Kidney glomerular epithelial cell (primary cell): ENCODE measurements at regions not wholly inside any gene's neighbourhood (a gene's known extent, or its start where the extent isn't known, plus 50 kb on each side); places are given as distances from the start of the nearest gene placed in this dataset.

Experiments
- DNase-seq: peaks from one replicate; lab custom pipeline; 2025; lab: John Stamatoyannopoulos, UW

DNA sequence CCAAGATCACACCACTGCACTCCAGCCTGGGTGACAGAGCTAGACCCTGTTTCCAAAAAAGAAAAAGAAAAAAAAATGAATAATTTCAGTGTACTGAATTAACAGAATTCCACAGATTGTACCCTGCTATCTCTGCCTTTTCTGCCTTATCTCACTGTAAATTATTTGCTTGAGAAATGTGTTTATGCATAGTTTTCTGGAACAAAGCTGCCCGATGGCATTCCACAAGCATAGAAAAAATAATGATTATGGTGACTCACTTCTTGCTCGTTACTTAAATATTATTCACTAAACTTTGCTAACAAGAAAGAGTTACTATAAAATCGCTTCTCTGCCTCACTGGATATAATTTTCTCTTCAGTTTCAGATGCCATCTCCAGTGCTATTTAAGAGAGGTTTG, 88.7 kb upstream of the FAM169A start:
- DNase-seq = peak; percentile 56

DNA sequence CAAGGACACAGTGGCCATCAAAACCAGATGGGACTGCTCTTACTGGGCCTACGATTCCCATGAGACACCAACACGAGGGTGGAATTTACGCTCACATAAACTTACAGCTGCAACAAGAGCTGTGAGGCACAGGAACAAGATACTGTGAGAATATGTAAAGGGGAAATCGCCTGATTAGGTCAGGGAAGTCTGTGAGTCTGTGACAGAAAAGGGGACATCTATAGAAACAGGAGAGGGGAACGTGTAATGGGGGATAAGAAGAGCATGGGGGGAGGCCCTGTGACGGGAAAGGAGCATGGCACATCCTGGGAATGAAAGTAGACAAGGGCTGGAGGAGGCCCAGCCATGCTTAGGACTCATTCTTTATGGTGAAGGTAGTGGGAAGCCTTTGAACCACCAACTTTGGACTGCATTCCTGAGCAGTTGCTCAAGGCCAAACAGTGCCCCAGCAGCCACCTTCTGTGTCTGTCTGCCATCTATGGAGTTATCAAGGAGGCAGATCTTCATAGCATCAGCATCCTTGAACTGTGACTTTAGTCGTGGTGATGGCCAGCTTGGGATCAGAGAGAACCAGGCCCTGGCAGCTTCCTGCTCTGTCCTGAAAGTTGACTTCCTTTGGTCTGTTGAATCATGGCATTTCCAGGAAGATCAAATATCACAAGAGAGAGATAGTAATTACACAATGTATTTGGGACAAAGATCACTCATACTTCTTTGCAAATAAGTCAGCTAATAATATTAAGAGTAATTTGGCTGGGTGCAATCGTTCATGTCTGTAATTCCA, 87.9 kb upstream of the FAM169A start:
- DNase-seq = peak; percentile 71

DNA sequence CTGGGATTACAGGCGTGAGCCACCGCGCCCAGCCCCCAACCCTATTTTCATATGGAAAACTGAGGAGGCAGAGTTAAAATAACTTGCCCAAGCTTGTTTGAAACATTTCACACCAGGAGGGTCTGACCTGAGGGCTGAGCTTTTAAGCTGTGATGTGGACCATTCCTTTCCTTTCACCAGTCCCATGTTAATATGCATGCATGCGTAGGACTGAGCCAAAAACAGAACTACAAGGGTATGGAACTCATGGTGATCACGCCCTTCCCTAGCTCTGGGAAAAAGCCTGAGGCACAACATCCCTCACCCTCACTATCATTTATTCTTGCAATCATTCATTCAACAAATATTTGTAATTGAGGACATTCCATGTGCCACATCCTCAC, 87.4 kb upstream of the FAM169A start:
- no peak for DNase-seq

DNA sequence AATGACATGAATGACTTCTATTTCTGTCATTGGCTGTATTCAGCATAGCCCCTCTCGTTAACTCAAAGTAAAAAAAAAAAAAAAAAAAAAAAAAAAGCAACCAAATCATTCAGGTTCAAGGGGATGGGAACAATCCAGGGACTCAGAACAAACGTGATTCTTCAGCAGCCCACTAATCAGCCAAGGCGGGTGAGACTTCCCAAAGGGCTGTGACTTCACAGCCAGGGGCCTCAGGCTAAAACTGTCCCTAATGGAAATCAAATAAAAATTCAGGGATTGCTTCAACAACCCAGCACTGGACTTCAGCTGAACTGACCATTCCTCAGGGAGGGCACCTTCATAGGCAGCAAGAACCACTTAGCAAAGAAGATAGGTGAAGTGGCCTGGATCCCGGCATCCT, 86.2 kb upstream of the FAM169A start:
- no peak for DNase-seq

DNA sequence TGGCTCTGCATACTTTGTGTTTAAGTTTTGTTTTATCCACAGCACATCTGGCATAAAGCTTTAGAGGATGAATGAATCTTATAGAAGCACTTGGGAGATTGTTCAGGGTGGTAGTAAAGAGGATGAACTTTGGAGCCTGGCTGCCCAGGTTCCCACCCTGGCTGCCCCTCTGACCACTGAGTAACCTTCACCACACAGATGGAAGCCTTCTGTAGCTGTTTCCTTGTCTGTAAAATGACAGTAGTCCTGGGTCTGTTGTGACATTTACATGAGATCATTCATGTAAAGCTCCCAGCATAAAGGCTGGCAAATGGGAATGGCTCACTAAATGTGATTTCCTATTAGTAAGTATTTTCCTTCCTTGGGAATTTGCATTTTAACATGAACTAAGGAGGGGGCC, 85.7 kb upstream of the FAM169A start:
- DNase-seq = no peak

DNA sequence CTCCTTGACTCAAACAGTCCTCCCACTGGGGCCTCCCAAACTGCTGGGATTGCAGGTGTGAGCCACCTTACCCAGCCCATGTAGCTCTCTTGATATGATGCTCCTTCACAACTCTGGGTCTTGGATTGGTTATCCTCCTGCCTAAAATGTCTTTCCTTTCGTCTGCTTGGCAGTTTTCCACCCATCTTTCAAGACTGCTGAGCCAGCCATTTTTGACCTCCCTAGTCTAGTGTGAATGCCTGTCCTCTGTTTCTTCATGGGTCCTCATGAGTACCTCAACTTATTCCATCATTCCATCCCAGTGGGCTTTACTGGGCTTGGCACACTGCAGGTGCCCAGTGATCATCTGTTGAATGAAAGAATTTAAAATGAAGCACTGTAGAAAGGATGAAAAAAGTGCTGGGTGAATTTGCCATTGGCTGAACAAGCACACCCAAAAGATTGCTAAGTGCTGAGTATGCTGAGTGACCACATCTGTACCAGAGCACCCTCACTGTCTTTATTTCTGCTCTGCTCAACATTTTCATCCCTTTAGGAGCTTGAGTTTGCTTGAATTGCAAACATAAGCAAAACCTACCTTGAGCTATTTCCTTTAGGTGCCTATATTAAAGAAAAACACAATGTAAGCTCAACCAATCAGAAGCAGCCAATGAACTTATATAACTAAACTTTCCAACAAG, 84.8 kb upstream of the FAM169A start:
- no peak for DNase-seq

DNA sequence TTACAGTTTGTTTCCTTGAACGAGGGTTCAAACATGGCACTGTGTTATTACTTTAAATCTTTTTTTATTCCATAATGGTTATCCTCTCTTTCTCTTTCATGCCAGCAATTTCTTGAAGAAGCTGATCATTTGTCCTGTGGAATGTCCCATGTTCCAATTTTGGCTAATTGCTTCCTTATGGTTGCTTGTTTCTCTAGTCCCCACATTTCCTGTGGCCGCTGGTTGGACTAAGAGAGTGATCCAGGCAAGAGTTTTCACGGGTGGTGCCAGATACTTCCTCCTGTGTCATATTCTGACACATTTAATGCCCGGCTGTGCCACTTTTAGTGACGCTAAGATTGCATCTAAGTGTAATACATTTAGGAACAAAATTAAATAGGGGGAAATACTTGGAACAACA, 83.8 kb upstream of the FAM169A start:
- no peak for DNase-seq

DNA sequence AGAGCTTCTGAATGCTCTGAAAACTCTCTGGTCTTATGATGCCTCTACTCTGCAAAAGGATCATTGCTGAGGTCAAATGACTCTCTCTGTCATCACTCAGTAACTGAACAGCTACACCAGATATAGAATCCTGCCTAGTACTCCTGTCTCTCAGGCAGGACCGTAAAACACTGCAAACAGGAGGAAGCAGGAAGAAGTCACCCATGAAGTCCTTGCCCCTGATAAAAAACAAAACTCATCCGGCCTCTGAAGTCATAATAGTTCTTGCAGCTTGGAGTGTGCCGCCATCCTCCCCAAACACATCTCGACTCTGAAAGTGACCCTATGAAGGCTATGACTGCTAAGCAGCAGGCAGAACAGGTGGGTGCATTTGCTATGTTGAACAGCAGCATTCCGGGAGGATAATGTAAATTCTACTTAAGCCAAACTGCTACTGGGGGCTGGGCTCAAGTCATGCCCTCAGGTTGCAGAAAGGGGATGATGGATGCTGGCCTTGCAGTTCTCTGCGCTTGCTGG, 81.9 kb upstream of the FAM169A start:
- DNase-seq = peak; percentile 68

DNA sequence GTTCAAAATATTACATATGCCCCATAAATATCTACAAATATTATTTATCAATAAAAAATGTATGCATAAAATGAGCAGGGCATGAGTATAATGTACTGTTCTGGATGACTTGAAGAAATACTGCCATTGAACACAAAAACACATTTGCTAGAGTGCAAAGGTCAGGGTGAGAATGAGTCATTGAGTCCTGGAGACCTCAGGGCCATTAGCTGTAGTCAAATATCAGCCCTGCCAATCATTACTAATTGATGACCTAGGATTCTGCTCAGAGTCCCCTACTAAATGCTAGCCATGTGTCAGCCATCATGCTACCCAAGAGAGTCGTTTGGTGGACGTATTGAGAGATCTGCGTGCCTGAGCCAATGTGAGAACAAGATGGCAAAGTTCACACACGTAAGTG, 80.3 kb upstream of the FAM169A start:
- DNase-seq = no peak

DNA sequence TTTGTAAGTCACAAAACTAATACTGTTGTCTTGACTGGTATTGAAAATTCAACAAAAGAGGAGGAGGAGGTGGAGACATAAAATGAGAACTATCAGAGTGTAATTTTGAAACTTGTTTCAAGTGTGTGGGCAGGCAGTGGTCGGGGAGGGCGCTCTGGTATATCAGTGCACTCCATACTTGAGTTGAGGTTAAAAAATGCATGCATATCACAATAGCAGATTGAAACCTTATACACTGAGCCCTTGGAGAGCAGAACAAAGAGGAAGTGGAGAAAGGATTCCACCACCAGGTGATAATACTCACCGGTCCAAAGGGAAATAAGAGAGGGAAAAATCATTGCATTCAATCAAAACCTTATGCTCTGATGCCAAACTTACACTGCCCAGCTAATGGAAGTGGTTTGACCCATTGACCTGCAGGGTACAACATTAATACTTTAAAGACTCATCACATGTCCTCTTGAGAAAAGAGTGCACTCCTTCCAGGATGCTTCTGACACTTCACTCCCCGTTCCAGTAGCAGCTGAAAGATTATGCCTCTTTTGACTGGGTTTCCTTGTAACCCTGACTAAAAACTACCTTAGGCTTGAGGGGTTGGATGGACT, 79.5 kb upstream of the FAM169A start:
- no peak for DNase-seq

DNA sequence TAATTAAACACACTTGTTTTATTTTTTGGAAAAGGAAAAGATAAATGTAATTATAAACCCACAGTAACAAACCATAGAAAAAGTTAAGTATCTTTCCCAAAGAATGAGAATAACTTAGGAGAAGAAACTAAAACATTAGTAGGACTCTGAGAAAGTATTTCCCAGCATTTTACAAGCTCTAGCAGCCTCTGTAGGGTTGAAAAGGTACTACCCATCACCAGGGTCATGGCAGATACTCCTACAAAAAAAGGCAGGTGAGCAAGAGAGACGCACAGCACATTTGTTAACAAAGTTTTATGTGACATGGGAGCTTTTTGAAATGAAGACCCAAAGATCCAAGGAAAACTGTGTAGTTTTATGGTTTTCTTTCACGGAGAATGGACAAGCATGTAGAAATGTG, 77.7 kb upstream of the FAM169A start:
- no peak for DNase-seq

DNA sequence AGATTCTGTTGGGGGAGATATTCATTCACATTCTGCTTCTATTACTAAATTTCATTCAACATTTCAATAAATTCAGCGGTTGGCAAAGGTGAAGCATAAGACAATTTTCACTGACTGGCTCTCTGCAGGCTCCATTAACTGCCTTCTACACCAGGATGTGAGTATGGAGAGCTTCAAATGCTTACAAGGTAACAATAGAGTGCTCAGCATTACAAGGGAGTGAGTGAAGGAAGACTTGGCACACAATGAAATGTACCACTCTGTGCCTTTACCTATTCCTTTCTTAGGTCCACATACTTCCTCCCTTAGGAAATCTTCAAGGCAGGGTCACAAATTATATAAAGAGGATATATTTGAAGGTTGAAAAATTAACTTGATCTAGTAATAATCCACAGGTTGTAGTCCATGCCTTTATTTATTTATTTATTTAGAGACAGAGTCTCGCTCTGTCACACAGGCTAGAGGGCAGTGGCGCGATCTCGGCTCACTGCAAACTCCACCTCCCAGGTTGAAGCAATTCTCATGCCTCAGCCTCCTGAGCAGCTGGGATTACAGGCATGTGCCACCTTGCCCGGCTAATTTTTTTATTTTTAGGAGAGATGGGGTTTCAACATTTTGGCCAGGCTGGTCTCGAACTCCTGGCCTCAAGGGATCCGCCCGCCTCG, 76.6 kb upstream of the FAM169A start:
- no peak for DNase-seq

DNA sequence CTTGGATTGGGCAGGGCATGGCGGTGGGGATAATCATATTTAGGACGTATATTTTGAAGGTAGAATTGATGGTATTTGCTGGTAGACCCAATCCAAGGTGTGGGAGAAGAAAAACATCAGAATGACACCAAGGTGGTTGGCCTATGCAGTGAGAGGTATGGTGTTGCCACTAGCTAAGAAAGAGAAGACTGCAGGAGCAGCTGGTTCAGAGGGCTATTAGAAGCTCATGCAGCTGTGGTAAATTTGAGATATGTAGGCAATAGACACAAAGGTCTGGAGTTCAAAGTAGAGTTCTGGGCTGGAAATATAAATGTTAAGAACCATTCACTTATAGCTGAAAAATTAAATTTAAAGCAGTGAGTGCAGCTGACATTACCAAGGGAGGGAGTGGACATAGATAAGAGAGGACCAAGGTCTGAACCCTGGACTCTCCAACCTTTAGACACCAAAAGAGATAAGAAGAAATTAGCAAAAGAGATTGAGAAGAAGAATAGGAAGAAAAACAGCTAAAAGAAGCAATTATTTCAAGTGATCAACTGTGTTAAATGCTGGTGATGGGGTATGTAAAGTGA, 74.7 kb upstream of the FAM169A start:
- DNase-seq = no peak

DNA sequence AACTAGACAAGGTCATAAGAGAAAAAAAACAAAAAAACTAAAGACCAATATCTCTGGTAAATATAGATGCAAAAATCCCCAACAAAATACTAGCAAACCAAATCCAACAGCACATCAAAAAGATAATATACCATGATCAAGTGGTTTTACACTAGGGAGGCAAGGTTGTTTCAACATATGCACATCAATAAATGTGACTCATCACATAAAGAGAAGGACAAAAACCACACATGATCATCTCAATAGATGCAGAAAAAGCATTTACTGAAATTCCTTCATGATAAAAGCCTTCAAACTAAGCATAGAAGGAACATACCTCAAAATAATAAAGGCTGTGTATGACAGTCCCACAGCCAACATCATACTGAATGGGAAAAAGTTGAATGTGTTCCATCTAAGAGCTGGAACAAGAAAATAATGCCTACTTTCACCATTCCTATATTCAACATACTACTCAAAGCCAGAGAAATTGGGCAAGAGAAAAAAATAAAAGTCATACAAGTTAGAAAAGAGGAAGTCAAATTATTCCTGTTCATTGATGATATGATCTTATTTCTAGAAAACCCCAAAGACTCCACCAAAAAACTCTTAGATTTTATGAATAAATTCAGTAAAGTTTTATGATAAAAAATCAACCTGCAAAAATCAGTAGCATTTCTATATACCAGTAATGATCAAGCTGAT, 72.2 kb upstream of the FAM169A start:
- DNase-seq = no peak

DNA sequence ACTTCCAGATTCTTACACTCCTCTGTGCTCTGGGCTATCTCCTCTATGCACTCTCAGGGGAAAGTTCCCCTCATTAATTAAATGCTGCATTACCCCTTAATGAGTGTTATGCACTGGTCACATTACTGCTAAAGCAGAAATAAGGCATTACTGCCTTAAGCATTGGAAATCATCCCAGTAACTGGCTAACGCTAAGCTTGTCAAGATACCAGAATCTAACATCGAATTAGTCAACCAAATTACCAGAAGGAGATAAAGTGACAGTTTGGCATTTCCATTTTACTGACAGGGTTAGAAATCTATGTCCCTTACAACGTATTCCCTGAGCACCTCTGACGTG, 69.5 kb upstream of the FAM169A start:
- no peak for DNase-seq

DNA sequence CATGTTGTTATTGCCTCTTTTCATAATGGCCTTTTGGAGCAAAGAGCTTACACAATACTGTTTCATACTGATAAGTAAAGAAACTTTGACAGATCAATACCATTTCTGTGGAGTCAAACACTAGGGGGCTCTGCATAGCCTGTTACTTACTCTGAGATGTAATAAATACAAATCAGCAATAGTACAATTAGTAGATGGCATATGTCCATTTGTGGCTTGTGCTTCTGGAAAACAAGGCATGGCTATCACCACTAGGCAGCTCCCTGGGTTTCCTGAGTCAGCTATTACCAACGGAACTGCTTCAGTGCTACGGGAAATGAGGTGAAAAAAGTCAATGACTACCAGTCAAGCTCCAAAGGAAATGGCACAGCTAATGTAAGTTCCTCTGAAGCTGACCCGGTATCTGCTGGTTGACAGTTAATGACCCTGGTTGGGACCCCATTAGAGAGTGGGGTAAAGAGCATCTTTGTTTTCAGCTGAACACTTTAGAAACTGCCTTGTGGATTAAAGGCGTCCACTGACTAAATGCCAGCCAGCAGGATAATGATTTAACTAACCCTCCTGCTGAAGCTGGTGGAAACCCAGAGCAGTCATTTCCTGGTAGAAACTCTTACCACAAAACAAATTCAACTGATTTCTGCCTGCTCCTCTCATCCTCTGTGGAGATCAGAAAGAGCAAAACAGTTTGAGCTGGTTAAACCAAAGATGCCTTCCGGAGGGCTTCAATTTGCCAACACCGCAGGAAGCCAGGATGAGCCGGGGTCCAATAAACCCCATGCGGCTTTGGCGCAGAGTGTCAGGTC, 69.0 kb upstream of the FAM169A start:
- peak; percentile 42 for DNase-seq

DNA sequence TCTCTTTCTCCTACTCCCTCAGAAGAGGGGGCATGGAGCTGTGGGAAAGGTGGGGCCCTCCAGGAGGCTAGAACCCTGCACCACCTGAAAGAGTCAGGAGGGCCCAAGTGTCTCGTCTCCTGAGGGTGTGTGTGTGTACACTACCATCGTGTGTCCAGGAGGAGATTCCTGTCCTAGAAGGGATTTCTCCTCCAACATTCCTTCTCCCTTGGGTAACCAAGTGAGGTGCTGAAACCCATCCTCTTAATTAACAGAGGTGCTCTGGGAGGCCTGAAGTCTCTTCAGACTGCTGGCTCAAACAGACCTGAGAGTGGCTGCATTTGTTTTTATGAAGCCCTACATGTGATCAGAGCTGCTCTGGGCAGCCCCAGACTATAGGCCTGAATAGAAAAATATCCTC, 61.1 kb upstream of the FAM169A start:
- peak; percentile 56 for DNase-seq

DNA sequence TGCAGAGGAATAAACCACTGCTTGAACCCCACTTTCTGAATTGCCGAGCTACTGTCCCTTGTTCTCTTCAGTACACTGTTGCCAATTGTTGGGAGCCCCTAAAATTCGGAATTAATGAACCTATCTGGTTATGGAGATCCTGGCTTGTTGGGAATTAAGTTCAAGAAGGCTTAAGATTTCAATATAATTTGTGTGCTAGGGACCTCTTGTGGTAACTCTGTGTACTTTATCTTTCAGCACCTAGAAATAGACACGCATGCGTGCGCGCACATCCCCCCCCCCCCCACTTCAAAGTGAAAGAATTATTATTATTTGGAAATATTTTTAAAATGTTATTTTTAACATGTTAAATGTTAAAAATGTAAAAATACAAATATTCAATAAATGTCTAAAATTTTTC, 53.3 kb upstream of the FAM169A start:
- peak; percentile 44 for DNase-seq

DNA sequence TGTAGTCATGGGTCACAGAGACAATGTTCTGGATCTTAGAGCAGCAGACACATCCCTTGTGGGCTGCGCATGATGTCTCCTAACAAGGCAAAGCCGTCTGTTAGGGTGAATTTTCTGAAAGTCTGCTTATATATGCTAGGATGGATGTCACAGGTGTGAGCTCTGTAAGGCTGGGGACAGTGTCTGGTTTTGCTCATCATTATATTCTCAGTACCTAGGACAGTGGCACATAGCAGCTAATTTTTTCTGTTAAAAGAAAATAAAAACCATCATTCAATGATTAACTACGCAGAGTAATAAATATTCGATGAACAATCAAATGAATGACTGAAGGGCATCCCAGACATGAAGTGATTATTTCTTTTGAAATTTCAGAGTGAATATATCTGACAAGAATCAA, 52.9 kb upstream of the FAM169A start:
- no peak for DNase-seq

DNA sequence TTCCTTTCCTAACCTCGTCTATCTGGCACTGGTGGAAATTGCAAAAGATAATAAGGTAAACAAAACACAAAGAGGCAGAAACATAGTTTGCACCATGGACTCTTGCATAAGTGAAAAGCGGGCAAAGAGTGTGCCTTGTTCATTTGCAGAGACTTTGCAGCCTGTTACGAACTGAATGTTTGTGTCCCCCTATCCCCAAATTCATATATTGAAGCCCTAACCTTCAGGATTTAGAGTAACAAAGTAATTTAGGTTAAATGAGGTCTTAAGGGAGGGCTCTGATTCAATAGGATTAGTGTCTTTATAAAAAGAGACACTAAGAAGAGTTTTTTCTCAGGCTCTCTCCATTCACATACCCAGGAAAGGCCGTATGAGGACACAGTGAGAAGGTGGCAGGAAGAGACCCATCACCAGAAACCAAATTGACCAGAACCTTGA, 52.1 kb upstream of the FAM169A start:
- no peak for DNase-seq
